GM21390 (cell line): ENCODE measurements at regions not wholly inside any gene's neighbourhood (a gene's known extent, or its start where the extent isn't known, plus 50 kb on each side); places are given as distances from the start of the nearest gene placed in this dataset.
"Not testable (repeated sequence)": the region's sequence is repeated elsewhere in the genome, so short reads cannot be mapped to it uniquely, and the experiment has no call there.

Experiments used
- ATAC-seq: cut with Tn5 transposase; IDR thresholded peaks from one replicate; pipeline ENCODE4 v1.9.1; 2021; ENCODE audit not compliant: unreplicated experiment

- ATAC-seq, result not testable (repeated sequence)
These were observed 51.7 kb upstream of the PAXBP1 start for GRCh38 chr21:32823296-32823695.

DNA sequence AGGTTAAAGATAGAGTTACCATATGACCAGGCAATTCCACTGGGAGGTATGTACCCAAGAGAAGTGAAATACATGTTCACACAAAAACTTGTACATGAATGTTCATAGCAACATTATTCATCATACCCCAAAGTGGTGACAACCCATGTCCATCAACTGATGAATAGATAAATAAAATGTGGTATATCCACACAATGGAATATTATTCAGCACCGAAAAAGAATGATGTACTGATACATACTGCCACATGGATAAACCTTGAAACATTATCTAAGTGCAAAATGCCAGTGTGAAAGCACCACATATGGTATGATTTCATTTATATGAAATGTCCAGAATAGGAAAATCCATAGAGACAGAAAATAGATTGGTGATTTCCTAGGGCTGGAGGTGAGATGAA, 53.4 kb upstream of the PAXBP1 start:
- ATAC-seq, result no peak

DNA sequence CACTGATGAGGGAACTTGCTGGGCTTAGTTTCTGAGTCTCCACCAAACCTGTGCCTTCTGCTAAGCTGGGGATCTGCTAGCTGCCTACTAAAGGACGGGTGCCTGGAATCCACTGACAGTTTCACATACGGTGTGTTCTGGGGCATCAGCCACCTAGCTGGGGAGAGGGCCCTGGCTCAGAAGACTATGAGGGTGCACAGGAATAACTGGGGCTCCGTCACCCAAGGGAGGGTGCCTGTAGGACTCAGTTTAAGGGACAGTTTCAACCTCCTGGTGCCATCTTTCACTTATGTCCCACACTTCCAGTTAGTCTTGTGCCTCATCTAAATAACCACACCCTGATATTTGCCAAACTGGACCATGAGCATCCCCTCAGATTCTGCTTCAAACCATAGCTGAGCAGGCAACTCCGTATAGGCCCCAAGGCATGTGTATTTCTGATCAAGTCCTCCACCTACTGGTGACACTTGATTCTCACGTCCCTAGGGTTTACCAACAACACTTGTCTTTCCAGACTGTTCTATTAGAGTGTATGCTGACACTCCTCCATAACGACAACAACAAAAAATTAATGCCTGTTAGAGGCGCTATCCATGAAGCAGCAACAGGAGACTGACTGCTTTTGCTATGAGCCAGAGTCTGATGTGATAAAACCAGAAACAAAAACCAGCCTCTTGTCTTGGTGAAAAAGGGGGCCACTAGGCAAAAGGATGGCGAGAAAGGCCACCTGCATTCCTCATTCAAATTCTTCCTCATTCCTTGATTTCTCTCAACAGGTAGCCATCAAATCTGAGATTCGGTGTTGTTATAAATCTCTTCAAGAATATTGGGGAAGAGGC, 55.0 kb upstream of the PAXBP1 start:
- no peak for ATAC-seq

DNA sequence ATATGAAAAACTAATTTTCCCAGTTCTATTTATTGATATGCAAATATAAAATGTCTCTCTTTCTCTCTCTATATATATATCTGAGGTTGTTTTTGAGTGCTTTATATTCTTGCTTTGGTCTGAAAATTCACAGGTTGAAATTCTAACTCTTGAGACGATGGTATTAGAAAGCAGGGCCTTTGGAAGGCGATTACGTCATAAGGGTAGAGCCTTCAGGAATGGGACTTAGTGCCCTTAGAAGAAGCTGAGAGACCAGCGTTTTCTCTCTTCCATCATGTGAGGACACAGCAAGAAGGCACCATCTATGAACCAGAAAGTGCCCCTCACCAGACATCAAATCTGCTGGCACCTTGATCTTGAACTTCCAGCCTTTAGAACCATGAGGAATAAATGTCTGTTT, 57.4 kb upstream of the PAXBP1 start:
- no peak for ATAC-seq

DNA sequence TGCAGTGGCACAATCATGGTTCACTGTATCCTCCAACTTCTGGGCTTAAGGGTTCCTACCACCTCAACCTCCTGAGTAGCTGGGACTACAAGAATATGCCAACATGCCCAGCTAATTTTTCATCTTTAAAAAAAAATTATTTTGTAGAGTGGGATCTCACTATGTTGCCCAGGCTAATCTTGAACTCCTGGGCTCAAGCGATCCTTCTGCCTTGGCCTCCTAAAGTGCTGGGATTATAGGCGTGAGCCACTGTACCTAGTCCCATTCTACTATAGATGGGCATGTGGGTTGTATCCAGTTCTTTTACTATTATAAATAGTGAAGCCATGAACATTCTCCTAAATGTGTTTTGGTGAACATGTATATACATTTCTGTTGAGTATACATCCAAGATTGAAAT, 57.9 kb upstream of the PAXBP1 start:
- ATAC-seq, result no peak

GRCh38 chr21:32831779-32832178, 60.2 kb upstream of the PAXBP1 start:
- not testable (repeated sequence) for ATAC-seq

DNA sequence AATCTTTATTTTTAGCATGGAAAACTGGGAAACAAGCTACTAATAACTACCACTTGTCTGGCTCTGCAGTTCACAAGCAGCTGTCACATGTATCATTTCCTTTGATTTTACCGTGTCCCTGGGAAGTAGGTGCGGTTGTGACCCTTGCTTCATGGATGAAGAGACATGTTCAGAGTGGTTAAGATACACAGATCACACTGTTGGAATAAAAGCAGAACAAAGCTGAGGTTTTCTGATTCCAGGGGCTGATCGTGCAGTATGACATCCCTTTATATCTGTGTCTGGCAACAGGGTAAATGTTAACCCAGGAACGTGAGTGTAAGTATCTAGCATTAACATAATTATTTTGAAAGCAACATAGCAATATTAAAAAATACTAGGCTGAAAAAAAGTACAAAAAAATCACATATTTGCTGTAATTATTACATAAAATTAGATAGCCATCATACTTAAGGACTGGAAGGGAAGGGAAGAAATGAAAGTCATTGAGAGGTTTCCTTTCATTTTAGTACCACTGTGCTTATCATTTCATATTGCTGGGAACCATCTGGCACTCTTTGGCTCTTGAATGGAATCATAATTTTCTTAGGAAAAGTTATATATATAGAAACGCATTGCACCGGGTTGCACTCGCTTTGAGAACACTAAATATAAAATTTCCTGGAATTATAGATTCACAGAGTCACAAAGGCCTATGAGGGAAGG, 62.8 kb upstream of the PAXBP1 start:
- no peak for ATAC-seq

DNA sequence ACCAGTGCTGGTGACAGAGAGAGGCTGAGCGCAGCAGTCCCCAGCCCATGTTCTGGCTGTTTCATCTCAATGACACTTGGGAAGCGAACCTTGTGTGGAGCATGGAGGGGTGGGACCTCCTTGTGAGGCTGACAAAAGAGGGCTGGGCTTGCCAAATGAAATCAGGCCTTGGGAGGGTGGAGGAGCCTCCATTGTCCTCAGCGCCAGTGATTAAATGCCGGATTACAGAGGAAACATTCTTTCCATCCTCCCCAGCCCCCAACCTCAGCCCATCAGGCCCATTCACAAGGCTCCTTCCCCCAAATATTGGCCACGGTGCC, 63.3 kb upstream of the PAXBP1 start:
- ATAC-seq, result no peak

- no peak for ATAC-seq
These were observed 70.6 kb upstream of the PAXBP1 start for GRCh38 chr21:32842146-32842545.

DNA sequence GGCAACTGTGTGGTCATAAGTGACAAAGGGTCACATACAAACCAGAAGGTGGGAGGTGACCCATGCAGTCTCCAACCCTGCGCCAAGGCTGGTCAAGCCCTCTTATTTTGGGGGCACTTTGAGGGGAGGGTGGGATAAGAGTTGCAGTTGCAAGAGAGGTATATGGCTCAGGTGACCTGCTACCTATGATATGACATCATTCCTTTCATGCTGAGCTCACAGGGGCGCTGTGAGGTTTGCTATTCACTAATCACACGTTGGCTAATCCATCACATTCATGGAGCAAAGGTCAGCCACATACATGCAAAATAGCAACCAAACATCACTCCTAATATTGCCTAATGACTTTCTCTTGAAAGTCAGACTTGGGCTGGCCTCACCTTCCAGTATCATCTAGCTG, 72.0 kb upstream of the PAXBP1 start:
- ATAC-seq, result no peak

DNA sequence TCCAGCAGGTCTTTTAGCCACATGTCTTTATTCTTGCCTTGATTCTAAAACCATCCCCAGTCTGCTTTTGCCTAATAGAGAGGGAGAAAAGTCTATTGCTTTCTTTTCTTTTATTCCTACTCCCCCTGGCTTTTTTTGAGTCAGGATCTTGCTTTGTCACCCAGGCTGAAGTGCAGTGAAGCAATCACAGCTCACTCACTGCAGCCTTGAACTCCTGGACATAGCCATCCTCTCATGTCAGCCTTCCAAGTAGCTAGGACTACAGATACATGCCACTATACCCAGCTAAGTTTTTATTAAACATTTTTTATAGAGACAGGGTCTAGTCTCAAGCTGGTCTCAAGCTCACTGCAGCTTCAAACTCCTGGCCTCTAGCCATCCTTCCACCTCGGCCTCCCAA, 72.5 kb upstream of the PAXBP1 start:
- ATAC-seq, result no peak

- no peak for ATAC-seq
These were observed 73.3 kb upstream of the PAXBP1 start for GRCh38 chr21:32844653-32845436.

DNA sequence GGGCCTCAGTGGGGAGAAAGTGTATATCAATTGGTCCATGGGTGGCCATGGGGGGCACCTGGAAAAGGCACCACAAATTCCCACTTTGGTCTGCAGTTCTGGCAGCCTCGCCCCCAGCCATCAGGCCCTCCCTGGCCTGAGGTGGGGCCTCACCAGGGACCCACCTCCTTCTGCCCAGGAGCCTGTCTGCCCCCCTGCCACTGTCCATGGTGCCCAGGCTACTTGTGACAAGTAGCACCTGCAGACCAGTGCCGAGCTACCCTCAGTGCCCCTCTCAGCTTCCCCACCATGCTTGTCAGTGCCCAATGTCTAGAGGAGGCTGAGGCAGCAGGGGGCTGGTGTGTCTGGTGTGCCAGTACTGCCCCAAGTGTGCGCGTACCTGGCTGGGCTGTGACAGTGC, 87.1 kb upstream of the PAXBP1 start:
- no peak for ATAC-seq

DNA sequence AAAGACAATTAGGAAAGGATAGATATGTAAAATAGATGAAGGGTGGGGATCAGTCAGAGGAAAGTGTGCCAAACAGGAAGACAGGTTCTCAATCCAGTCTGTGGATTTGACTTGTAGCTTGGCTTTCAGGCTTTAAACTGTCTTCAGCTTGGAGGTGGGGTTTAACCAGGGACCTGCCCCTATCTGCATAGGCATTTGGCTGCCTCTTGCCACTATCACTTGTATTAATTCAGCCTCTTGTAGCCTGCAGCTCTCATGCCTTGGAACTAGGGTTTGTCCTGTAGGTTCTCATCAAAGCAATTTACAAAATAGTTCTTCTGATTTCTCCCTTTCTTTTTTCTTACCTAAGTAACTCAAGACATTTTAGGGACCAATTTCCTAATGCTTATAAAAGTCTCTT, 88.8 kb upstream of the PAXBP1 start:
- no peak for ATAC-seq

DNA sequence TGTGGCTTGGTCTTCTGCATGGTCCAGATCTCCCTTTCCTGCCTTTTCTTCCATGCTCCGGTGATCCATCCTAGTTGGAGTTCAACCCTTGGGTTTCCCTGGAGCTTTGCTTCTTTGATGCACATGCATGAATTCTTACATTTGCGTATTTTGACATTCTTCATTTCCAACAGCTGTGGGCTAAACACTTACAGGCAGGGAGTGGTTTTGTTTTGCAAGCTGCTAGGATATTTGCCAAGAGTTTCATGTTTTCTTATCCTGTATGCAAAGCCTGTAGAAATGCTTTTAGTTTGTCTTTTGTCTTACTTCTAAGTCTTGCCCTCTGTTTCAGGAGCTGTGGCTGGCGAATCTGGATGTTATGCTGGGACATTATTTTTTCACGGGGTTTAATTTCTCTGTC, 90.3 kb upstream of the PAXBP1 start:
- ATAC-seq, result no peak

- ATAC-seq, result no peak
These were observed 96.0 kb upstream of the PAXBP1 start for GRCh38 chr21:32867597-32867996.

GRCh38 chr21:32868631-32869454, 97.3 kb upstream of the PAXBP1 start:
- ATAC-seq, result no peak

GRCh38 chr21:32869459-32869858, 97.9 kb upstream of the PAXBP1 start:
- no peak for ATAC-seq

DNA sequence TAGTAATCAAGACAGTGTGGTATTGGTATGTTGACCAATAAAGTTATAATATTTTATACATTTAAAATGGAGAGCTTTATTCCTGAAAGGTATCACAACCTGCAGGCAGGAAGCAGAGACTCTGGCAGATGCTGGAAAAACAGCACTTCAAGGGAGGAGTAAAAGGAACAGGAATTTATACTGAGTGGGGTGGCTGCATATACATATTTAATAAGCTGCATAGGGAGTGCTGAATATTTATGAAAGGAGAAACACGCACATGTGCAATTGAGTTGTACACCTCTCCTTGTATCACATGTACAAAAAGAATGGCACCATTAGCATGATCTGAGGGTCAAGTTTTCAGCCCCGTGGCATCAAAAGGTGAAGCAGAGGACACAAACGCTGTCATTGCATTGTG, 104.9 kb upstream of the PAXBP1 start:
- ATAC-seq, result no peak

GRCh38 chr21:32877888-32878287, 106.3 kb upstream of the PAXBP1 start:
- not testable (repeated sequence) for ATAC-seq

GRCh38 chr21:32878661-32879060, 107.1 kb upstream of the PAXBP1 start:
- no peak for ATAC-seq
